ENCODE measurements at regions not wholly inside any gene's neighbourhood (a gene's known extent, or its start where the extent isn't known, plus 50 kb on each side); places are given as distances from the start of the nearest gene placed in this dataset.
A peak's percentile ranks its signal among the peaks of the same experiment; 100 is the strongest.

DNA sequence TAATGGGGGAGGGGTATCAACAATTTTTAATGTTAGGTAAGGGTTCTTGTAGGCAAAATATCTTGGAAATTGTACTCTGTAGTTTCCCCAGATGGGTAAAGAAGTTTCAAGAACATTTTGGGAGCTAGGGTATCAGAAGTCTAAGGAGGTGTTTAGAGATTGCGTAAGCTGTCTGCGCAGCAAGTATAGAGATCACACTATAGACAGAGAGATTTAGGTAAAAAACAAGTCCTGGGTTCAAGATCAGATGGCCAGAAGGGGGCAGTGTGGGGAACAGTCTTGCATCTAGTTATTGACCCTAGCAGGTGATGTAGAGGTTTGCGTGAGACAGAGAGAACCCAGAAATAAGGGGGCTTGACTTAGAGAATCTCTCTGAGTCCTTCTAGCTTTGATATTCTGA, 80.8 kb downstream of the S1PR1 start:
- no peak for DNase-seq (ENCODE audit: low read depth)

DNA sequence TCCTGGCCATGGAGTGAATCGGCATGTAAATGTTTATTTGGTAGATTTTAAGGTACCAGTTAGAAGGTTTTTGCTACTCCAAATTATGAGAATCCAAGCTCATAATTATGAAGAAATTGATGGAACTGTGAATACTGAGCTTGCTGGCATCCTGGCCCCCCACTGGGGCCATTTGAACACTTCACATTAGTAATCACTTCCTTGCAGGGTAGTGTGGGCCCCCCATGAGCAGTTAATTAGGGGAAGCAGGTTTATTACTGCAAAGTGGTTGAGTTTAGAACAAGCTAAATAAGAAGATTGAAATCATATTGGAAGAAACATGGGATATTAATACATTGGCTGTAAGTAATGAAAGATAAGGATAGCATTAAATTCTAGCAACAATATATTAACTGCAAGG, 86.7 kb downstream of the S1PR1 start:
- DNase-seq (ENCODE audit: low read depth) = no peak

DNA sequence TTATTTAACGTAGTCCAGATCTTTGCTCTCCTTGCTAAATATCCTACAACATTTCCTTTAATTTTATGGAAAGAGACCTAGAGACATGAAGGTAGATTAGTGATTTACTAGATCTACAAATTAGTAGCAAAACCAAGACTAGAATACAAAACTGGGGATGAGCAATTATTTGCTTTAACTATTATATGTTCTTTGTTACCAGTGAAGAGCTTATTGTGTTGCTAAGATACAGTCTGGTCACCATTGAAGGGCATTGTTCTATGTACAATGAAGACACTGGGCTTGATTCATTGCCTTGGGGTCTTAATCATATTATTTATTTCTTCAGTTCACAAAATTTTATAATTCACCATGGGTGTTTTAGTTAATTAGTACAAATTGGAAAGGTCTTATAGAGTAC, 88.3 kb downstream of the S1PR1 start:
- DNase-seq (ENCODE audit: low read depth) = no peak

DNA sequence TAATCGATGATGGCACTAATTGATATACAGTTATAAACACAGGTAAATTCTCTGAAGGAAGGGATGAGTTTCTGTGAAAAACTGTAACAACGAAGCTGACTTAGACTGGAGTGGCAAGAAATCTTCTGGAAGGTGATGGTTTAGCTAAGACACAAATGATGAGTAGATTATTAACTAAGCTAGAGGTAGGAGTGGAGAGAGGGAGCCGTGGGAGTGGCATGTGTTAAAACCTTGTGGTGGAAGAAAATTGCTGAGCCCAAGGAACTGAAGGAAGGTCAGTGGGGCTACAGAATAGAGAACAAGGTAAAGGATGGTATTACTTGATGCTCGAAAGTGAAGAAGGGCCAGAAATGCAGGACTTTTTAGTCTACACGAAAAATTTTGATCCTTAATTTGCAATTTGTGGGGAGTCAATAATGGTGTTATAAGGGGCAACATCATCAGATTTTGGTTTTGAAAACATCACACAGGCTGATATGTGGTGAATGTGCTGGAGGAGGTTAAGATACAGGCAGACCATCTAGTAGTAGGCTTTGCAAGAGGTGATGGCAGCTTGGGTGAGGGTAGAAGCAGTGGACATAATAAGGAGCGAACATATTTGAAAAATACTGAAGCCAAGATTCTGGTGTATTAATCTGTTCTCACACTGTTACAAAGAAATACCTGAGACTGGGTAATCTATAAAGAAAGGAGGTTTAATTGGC, 93.8 kb downstream of the S1PR1 start:
- no peak for DNase-seq (ENCODE audit: low read depth)

DNA sequence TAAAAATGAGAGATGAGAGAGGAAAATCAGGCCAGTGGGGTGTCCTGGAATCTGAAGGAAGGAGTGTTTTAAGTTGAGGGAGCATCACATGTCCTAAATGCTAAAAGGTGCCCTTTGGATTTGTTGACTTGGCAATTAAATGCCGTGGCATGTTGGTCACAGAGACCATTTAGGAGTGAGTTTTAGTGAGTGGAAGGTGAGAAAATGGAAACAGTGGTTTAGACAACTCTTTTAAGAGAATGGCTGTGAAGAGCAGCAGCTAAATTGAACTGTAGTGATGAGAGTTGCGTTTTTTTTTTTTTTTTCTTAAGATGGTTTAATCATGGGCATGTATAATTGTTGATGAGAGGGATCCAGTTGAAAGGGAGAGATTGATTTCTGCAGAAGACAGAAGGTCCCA, 95.0 kb downstream of the S1PR1 start:
- DNase-seq (ENCODE audit: low read depth) = no peak

DNA sequence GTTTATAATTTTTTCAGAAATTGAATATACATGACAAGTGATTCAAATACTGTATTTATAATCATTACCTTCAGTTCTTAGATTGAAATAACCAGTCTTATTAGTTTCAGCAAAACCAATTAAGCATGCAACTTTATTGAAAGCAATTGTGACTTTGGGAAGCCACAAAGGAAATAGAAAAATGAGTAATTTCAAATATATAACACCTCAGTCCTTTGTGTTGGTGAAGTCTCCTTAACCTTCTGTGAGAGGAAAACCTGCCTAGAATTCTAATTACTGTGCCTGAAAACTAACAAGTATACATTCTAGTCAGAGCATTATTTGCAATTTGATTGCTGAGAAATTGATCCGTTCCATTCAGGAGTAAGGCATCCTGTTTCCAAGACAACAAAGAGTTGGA, 95.8 kb downstream of the S1PR1 start:
- no peak for DNase-seq (ENCODE audit: low read depth)

DNA sequence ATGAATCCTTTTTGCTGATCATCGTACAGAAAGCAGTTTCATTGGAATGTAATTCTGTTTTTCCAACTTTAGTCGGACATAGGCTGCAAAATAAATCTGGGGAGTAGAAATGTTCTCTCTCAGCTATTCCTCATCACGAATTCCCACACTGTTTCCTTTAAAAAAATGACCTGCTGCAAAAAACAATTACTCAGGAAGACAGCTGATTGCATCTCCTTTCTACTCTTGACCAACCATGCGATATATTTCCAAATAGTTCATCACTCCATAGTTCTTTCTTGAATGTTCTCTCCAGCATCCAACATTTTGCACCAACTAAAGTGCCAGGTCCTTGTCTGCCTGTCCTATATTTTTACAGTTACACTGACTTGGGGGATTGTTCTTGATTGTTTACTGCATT, 96.4 kb downstream of the S1PR1 start:
- no peak for DNase-seq (ENCODE audit: low read depth)

DNA sequence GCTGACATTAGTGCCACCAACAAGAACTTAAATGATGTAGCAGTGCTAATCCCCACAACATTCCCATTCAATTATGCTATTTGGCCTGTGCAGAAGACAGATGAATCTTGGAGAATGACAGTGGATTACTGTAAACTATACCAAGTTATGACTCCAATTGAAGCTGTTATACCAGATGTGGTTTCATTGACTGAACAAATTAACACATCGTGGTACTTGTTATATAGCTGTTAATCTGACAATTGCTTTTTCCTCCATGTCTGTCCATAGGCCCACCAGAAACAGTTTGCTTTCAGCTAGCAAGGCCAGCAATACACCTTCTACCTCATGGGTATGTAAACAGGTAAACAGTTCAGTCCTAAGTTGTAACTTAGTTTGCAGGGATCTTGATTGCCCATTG, 101.1 kb downstream of the S1PR1 start:
- DNase-seq (ENCODE audit: low read depth) = no peak

DNA sequence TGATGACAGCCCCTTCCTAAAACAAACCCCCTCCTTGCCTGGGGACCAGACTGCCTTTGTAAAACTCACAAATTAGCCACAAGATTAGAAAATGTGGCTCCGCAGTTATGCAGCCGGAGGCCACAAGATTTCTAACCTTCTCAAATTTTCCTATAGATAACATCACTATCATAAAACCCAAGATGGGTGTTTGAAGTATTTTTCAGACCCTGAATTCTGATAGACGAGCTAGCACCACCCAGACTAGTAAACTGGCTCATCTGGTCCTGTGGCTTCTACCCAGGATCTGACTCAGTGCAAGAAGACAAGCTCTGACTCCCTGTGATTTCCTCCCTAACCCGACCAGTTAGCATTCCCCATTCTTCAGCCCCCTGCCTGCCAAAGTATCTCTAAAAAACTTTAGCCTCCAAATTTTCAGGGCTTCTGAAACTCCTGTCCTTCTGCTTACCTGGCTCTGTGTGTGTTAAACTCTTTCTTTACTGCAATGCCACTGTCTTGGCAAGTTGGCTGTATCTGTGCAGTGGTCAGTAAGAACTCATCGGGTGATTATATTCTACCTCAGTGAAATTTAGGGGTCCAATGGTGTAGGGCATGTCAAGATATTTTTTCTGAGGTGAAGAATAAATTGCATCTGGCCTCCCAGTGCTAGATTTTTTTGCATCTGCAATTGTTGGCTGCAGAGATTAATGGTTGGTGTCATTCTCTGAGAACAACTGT, 102.1 kb downstream of the S1PR1 start:
- DNase-seq (ENCODE audit: low read depth) = no peak

DNA sequence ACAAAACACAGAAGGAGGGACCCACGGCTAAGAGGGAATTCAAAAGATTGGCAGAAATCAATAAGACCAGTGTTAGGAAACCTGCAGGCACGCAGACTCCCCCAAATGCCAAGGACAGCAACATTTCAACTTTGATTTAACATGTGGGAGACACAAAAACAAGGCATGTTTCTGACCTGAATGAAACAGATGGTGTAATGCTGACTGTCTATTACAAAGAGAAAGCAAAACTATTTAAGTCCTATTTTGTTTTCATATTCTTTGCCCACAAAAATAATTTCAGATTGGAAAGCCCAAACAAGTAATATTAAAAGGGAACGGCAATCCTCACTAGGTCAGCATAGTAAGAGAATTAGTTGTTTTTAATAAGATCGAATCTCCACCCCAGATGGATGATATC, 107.9 kb downstream of the S1PR1 start:
- no peak for DNase-seq (ENCODE audit: low read depth)

DNA sequence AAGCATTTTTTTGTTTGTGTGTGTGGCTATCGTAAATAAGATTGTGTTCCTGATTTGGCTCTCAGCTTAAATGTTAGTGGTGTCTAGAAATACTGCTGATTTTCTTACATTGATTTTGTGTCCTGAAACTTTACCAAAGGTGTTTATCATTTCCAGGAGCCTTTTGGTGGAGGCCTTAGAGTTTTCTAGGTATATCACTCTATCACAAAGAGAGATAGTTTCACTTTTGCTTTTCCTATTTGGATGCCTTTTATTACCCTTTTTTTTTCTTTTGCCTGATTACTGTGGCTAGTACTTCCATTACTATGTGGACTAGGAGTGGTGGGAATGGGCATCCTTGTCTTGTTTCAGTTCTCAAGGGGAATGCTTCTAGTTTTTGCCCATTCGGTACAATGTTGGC, 109.6 kb downstream of the S1PR1 start:
- DNase-seq (ENCODE audit: low read depth) = no peak

DNA sequence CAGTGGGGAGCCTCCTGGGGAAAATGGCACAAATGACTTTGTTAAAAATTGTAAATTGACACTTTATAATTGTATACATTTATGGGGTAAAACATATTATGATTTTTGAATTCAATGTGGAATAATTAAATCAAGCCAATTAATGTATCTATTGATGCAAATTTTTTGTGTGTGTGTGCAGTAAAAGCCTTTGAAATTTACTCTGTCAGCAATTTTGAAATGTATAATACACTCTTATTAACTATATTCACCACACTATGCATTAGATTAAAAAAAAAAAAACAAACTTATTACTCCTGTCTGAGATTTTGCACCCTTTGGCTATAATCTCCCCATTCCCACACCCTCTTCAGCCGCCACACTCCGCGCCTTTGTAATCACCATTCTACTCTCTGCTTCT, 119.2 kb downstream of the S1PR1 start:
- DNase-seq (ENCODE audit: low read depth) = no peak

DNA sequence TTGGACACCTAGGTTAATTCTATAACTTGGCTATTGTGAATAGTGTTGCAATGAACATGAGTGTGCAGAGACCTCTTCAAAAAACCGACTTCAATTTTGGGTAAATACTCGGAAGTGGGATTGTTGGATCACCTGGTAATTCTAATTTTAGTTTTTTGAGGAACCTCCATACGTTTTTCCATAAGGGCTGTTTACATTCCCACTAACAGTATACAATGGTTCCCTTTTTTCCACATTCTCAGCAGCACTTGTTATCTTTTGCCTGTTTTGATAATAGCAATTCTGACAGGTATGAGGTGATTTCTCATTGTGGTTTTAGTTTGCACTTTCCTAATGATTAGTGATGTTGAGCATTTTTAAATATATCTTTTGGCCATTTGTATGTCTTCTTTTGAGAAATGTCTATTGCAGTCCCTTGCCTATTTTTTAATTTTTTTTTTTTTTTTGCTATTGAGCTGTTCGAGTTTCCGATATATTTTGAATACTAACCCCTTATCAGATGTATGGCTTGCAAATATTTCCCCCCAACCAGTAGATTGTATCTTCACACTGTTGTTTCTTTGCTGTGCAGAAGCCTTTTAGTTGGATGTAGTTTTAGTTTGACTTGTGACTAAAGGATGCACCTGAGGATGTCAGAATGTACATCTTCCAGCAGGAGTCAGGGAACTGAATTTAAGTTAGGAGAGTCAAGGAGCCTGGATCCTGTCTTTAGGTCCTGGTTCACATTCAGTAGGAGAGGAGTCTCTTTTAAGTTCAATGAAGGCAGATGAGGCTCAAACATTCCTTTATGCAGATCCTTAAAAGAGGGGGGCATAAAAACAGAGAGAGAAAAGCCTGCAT, 120.0 kb downstream of the S1PR1 start:
- no peak for DNase-seq (ENCODE audit: low read depth)

DNA sequence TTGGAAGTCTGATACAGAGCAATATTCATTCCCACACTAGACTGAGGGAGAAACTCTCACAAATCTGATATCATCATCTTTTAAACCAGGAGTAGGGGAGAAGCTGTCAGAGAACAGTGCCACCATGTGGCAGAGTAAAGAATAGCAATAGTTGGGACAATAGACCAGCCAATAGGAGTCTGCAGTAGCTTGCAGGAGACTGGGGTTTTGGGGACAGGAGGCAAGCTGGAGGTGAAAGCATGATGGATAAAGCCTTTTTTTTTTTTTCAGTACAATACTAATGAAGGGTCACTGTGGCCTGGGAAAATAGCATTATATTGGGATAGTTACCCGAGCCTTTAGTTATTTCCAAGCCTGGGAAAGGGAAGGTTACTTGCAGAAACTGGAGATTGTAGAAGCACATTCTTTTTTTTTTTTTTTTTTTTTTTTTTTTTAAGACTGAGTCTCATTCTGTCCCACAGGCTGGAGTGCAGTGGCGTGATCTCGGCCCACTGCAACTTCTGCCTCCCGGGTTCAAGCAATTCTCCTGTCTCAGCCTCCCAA, 120.7 kb downstream of the S1PR1 start:
- peak; percentile 42 for DNase-seq (ENCODE audit: low read depth)

DNA sequence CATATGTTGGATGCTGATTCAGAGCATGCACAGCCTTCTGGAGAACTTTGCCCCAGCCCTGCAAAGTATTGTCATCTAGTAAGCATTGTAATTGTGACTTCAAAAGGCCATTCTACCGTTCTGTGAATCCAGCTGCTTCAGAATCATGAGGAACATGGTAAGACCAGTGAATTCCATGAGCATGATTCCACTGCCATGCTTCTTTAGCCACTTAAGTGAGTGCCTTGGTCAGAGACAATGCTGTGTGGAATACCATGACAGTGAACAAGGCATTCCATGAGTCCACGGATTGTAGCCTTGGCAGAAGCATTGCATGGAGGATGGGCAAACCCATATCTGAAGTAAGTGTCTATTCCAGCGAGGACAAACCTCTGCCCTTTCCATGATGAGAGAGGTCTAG, 123.7 kb downstream of the S1PR1 start:
- no peak for DNase-seq (ENCODE audit: low read depth)

DNA sequence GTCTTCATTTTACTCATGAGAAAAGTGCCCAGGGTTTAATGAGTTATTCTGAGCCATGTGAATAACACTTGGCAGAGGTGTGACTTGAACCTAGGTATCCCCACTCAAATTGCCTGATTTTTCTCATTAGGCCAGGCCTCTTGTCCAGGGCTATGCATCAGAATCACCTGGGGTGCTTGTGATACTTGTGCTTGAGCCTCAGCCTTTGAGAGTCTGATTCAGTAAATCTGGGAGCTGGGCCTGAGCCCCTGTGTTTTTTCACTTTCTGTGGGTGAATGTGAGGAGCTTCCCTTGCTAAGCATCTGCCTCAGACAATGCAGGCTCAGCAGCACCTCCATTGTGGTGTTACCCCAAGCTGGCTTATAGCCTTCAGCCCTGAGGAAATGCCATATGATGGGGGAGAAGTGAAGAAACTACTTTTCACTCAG, 127.1 kb downstream of the S1PR1 start:
- no peak for DNase-seq (ENCODE audit: low read depth)

DNA sequence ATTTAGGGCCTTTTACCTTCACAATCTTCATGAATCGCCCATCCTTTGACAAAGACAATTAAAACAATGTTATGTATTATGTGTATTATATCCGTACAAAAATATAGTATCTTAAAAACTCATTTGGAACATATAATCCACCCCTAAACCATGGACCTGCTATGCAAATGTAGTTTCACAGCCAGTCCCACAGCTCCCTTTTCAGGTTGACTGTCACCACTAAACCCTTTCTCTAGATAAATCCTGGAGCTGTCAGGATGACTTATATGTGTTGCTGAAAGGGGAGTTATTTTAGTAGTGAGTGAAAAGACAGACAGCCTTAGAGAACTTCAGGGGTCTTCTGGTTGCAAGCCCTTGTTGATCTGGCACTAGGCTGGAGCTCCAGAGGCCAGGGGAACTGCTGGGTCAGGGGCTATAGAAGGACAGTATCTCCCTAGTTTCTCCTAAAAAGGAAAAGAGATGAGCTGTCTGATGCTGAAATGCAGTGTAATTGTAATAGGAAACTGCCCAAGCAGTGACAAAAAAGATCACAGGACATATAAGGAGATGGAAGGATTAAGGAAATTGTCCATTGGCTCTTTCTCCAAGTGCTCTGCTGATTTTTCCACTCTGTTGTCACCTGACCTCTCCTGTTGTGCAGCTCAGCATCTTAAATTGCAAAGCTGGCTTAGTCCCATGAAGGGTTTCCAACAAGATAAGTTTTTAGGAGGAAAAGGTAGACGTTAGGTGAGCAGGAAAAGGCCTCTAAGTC, 127.7 kb downstream of the S1PR1 start:
- no peak for DNase-seq (ENCODE audit: low read depth)

DNA sequence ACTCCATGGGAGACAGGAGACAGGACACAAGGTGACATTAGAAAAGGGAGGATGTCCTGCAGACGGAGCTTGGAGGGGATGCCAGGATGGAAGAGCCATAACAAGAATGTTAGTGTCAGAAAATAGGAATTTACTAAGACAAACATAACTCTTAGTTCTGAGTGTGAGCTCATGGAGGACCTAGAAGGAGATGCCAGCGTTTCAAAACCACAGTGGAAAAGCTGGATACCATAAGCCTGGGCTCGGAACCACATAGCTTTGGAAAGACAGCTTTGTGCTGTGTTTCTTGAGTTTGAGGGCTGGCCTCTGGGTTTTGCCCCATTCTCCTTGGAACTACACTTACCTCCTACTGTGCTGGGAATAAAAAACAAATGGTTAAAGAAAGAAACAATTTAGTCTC, 128.4 kb downstream of the S1PR1 start:
- DNase-seq (ENCODE audit: low read depth) = no peak

DNA sequence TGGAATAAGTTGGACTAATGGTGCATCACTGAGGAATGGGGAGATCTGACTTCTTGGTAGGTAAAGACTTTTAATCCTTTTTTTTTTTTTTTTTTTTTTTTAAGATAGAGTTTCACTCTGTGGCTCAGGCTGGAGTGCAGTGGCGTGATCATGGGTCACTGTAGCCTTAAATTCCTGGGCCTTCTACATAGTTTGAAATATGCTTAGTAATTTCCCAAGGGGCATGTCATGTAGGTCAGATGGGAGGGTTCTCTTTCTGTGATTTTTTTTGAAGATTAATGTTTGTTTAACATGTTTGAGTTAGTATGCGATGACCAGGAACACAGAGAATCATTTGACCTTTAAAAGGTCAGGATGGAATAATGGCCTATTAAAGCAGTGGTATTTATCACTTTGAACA, 129.1 kb downstream of the S1PR1 start:
- no peak for DNase-seq (ENCODE audit: low read depth)

DNA sequence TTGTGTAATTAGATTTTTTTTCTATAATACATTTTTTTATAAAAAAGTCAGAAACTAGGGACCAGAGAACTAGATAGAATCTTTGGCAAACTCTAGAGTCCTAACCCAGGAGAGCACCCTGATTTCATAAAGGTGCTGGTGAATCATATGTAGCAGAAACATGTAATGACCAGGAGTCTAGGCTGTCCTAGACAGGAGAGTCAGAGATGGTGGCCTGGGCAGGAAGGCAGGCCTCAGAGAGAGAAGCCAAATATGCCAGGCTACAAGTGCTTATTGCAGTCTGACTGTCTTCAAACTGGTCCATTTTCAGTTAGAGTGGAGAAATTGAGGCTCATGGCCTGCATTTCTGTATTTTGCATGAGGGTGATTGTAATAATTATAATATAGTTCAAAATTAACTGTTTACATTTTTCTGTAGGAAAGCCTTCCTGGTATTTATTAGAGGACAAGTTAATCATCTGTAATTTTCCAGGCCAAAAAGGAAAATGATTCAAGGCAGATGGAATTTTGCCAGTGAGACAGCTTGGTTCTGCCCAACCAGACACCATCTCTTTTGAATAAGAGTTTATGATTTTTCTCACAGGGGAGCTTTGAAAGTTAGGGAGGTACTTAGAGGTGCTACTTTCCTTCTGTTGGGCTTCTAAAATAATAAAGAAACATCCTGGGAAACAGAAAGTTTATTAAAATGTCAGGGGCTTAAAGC, 129.8 kb downstream of the S1PR1 start:
- DNase-seq (ENCODE audit: low read depth) = no peak

DNA sequence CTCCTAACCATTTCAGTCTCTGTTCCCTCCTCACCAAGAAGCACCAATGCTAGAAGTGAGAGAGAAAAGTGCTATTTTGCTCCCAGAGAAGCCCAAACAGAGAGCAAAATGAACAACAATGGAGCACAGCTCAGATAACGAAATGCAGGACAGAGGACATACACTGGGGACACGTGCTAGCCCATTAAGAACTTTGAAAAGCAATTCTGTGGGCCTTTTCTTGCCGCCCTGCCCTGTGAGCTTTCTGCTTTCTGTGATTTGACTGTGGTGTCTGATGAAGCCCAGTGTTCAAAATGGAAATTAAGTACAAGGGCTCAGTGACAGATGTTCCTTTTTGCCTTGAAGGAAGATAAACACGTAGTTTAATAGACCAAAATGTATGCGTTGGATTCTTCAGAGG, 130.8 kb downstream of the S1PR1 start:
- DNase-seq (ENCODE audit: low read depth) = no peak
